ENCODE measurements at regions not wholly inside any gene's neighbourhood (a gene's known extent, or its start where the extent isn't known, plus 50 kb on each side); places are given as distances from the start of the nearest gene placed in this dataset.

DNA sequence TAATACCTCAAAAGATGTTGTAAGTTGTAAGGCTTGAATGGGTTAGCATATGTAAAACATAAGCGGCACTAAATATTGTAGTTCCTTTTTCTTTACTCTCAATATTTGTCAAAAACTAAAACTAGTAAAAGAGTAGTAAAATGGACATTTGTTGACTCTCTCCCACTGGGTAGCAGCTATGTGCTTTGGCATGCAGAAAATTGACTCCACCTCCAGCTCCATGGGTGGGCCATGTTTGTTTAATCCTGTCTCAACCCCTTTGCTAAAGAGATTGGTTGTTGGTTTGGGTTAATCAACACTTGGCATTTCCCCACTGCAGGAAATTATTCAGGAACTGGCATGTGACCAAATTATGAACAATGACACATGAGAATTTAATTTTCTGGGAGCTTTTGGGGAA lies 114.8 kb downstream of the EOMES start:
- TF ChIP-seq, protein P1, sequence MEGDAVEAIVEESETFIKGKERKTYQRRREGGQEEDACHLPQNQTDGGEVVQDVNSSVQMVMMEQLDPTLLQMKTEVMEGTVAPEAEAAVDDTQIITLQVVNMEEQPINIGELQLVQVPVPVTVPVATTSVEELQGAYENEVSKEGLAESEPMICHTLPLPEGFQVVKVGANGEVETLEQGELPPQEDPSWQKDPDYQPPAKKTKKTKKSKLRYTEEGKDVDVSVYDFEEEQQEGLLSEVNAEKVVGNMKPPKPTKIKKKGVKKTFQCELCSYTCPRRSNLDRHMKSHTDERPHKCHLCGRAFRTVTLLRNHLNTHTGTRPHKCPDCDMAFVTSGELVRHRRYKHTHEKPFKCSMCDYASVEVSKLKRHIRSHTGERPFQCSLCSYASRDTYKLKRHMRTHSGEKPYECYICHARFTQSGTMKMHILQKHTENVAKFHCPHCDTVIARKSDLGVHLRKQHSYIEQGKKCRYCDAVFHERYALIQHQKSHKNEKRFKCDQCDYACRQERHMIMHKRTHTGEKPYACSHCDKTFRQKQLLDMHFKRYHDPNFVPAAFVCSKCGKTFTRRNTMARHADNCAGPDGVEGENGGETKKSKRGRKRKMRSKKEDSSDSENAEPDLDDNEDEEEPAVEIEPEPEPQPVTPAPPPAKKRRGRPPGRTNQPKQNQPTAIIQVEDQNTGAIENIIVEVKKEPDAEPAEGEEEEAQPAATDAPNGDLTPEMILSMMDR (IDR thresholded peaks at IDR 0.05; ENCODE audit: low read length), result no peak
- no peak for TF ChIP-seq EZH2 (optimal IDR thresholded peaks at IDR 0.05; ENCODE audit: low read depth, low read length)

All from MM.1S (cell line).